GM21825 (cell line): ENCODE measurements at regions not wholly inside any gene's neighbourhood (a gene's known extent, or its start where the extent isn't known, plus 50 kb on each side); places are given as distances from the start of the nearest gene placed in this dataset.

ENCODE experiments used
- ATAC-seq: cut with Tn5 transposase; IDR thresholded peaks from one replicate; pipeline ENCODE4 v1.9.1; 2021; ENCODE audit warnings: mild to moderate bottlenecking, moderate library complexity; ENCODE audit not compliant: unreplicated experiment

- ATAC-seq, result no peak
Observed at GRCh38 chr5:2278825-2279456, 396.2 kb upstream of the IRX4 start.

GRCh38 chr5:2277886-2278285, 395.2 kb upstream of the IRX4 start:
- no peak for ATAC-seq

- no peak for ATAC-seq
Observed at GRCh38 chr5:2276101-2276500, 393.4 kb upstream of the IRX4 start.

- no peak for ATAC-seq
Observed at GRCh38 chr5:2272755-2273154, 390.0 kb upstream of the IRX4 start.

GRCh38 chr5:2272039-2272438, 389.3 kb upstream of the IRX4 start:
- ATAC-seq, result no peak

GRCh38 chr5:2271316-2271715, 388.6 kb upstream of the IRX4 start:
- ATAC-seq, result no peak

GRCh38 chr5:2270467-2270866, 387.7 kb upstream of the IRX4 start:
- no peak for ATAC-seq

GRCh38 chr5:2269656-2270055, 386.9 kb upstream of the IRX4 start:
- no peak for ATAC-seq

- no peak for ATAC-seq
Observed at GRCh38 chr5:2267991-2268390, 385.3 kb upstream of the IRX4 start.

GRCh38 chr5:2266641-2267240, 384.0 kb upstream of the IRX4 start:
- ATAC-seq, result no peak

- ATAC-seq, result no peak
Observed at GRCh38 chr5:2265341-2265740, 382.6 kb upstream of the IRX4 start.

GRCh38 chr5:2263763-2264162, 381.0 kb upstream of the IRX4 start:
- no peak for ATAC-seq

- no peak for ATAC-seq
Observed at GRCh38 chr5:2262620-2263019, 379.9 kb upstream of the IRX4 start.

GRCh38 chr5:2261004-2261703, 378.4 kb upstream of the IRX4 start:
- no peak for ATAC-seq

- no peak for ATAC-seq
Observed at GRCh38 chr5:2260211-2261003, 377.7 kb upstream of the IRX4 start.

- no peak for ATAC-seq
Observed at GRCh38 chr5:2259494-2260107, 376.9 kb upstream of the IRX4 start.

- no peak for ATAC-seq
Observed at GRCh38 chr5:2258861-2259260, 376.1 kb upstream of the IRX4 start.

- no peak for ATAC-seq
Observed at GRCh38 chr5:2257326-2258244, 374.9 kb upstream of the IRX4 start.

GRCh38 chr5:2256691-2257280, 374.1 kb upstream of the IRX4 start:
- ATAC-seq, result no peak
